ENCODE measurements at regions not wholly inside any gene's neighbourhood (a gene's known extent, or its start where the extent isn't known, plus 50 kb on each side); places are given as distances from the start of the nearest gene placed in this dataset.

GRCh38 chr2:38230756-38231155 lies 146.3 kb downstream of the ATL2 start:
- TF ChIP-seq REST (IDR thresholded peaks at IDR 0.05; ENCODE audit: insufficient read depth in 1 of 2, low read depth in 2 of 2, low read length in 2 of 2) (no peak), POLR2AphosphoS5 (IDR thresholded peaks at IDR 0.05; ENCODE audit: low read depth, low read length) (no peak)

All from PFSK-1 (cell line).